WTC11 (cell line): ENCODE measurements at regions not wholly inside any gene's neighbourhood (a gene's known extent, or its start where the extent isn't known, plus 50 kb on each side); places are given as distances from the start of the nearest gene placed in this dataset.

Source experiments
- ATAC-seq: fragments of 200-7000 bp; cut with Tn5 transposase; 2 replicates; pipeline ENCODE4 v1.10.0; 2021; ENCODE audit warnings: mild to moderate bottlenecking, moderate library complexity
- CTCF ChIA-PET: fragments of 300-600 bp; sonication (Branson Sonifier 250); formaldehyde crosslinking; loops from one replicate; lab custom pipeline; 2021; ENCODE audit warnings: antibody characterized with exemption; lab: Charles Lee
- POLR2A ChIA-PET: fragments of 350-600 bp; sonication (Branson Sonifier 250); formaldehyde crosslinking; loops from one replicate; lab custom pipeline; 2021; ENCODE audit warnings: antibody characterized with exemption; lab: Charles Lee
- DNase-seq: peaks from one replicate; pipeline ENCODE4 v3.0.0; 2021; ENCODE audit warnings: low spot score
- H3K27ac Mint-ChIP-seq: 2 replicates; pipeline ENCODE4 v1.8.0; 2021; ENCODE audit warnings: mixed read lengths
- H3K27me3 Mint-ChIP-seq: 2 replicates; pipeline ENCODE4 v1.8.0; 2021; ENCODE audit warnings: low read depth, mild to moderate bottlenecking, moderate library complexity, mixed read lengths
- H3K36me3 Mint-ChIP-seq: 2 replicates; pipeline ENCODE4 v1.8.0; 2021; ENCODE audit warnings: mixed read lengths
- H3K4me1 Mint-ChIP-seq: 2 replicates; pipeline ENCODE4 v1.8.0; 2022; ENCODE audit warnings: mixed read lengths
- H3K4me3 Mint-ChIP-seq: 2 replicates; pipeline ENCODE4 v1.8.0; 2021; ENCODE audit warnings: mild to moderate bottlenecking, moderate library complexity, mixed read lengths
- H3K9me3 Mint-ChIP-seq: 2 replicates; pipeline ENCODE4 v1.8.0; 2021; ENCODE audit warnings: mixed read lengths
- ARID4B ChIP-seq: sonication (generic); formaldehyde crosslinking; IDR thresholded peaks from 2 replicates; pipeline ENCODE4 v1.8.0; 2023; ENCODE audit warnings: missing genetic modification reagents, mild to moderate bottlenecking, borderline replicate concordance
- CTCF ChIP-seq: fragments of 200-600 bp; IDR thresholded peaks from 2 replicates; pipeline ENCODE4 v1.8.0; 2022; ENCODE audit warnings: antibody characterized with exemption
- EMX1 ChIP-seq: fragments of 250-450 bp; sonication (Bioruptor Pico); IDR thresholded peaks from 2 replicates; pipeline ENCODE4 v1.8.0; 2021; ENCODE audit warnings: mild to moderate bottlenecking
- FOXP1 ChIP-seq: sonication (generic); formaldehyde crosslinking; IDR thresholded peaks from 2 replicates; pipeline ENCODE4 v1.8.0; 2022; ENCODE audit warnings: missing genetic modification reagents, mild to moderate bottlenecking, moderate library complexity, borderline replicate concordance
- GABPB1 ChIP-seq: sonication (generic); formaldehyde crosslinking; IDR thresholded peaks from 2 replicates; pipeline ENCODE4 v1.8.1; 2023; ENCODE audit warnings: mild to moderate bottlenecking, missing genetic modification reagents
- IRF1 ChIP-seq: sonication (generic); formaldehyde crosslinking; IDR thresholded peaks from 2 replicates; pipeline ENCODE4 v1.8.0; 2023; ENCODE audit warnings: missing genetic modification reagents
- TF ChIP-seq, protein P1 (sequence below): fragments of 250-450 bp; sonication (Bioruptor Pico); IDR thresholded peaks from 2 replicates; pipeline ENCODE4 v1.8.0; 2021; ENCODE audit warnings: mild to moderate bottlenecking
- TF ChIP-seq, protein P2 (sequence below): sonication (generic); formaldehyde crosslinking; IDR thresholded peaks from 2 replicates; pipeline ENCODE4 v1.8.0; 2023; ENCODE audit warnings: mild to moderate bottlenecking, missing genetic modification reagents
- TF ChIP-seq, protein P3 (sequence below): sonication (generic); formaldehyde crosslinking; conservative IDR thresholded peaks from 2 replicates; pipeline ENCODE4 v1.8.1; 2023; ENCODE audit warnings: mild to moderate bottlenecking, low read depth, missing genetic modification reagents, moderate library complexity
- TF ChIP-seq, protein P4 (sequence below): sonication (generic); formaldehyde crosslinking; IDR thresholded peaks from 2 replicates; pipeline ENCODE4 v1.8.0; 2022; ENCODE audit warnings: missing genetic modification reagents

GRCh38 chrX:117838581-117839331 lies 277.9 kb downstream of the KLHL13 start:
- ChIA-PET POLR2A (no interaction called here), CTCF (no interaction called here)
- no peak for DNase-seq
- ATAC-seq = no peak
- Mint-ChIP-seq H3K4me1 (no peaks in the 10 kb centered on the region), H3K4me3 (no peak overlapping the region), H3K27me3 (peaks cover under 1% of the 10 kb centered on the region; the same call in 1 of the 2 replicates), H3K27ac (no peak overlapping the region), H3K36me3 (peaks cover 4% of the 10 kb centered on the region), H3K9me3 (peaks cover 11% of the 10 kb centered on the region)
- no peak for TF ChIP-seq CTCF
- TF ChIP-seq, protein P1, sequence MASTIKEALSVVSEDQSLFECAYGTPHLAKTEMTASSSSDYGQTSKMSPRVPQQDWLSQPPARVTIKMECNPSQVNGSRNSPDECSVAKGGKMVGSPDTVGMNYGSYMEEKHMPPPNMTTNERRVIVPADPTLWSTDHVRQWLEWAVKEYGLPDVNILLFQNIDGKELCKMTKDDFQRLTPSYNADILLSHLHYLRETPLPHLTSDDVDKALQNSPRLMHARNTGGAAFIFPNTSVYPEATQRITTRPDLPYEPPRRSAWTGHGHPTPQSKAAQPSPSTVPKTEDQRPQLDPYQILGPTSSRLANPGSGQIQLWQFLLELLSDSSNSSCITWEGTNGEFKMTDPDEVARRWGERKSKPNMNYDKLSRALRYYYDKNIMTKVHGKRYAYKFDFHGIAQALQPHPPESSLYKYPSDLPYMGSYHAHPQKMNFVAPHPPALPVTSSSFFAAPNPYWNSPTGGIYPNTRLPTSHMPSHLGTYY (CRISPR knock-in tag) = no peak
- TF ChIP-seq GABPB1 (CRISPR knock-in tag) = no peak
- no peak for TF ChIP-seq FOXP1 (CRISPR knock-in tag)
- TF ChIP-seq, protein P2, sequence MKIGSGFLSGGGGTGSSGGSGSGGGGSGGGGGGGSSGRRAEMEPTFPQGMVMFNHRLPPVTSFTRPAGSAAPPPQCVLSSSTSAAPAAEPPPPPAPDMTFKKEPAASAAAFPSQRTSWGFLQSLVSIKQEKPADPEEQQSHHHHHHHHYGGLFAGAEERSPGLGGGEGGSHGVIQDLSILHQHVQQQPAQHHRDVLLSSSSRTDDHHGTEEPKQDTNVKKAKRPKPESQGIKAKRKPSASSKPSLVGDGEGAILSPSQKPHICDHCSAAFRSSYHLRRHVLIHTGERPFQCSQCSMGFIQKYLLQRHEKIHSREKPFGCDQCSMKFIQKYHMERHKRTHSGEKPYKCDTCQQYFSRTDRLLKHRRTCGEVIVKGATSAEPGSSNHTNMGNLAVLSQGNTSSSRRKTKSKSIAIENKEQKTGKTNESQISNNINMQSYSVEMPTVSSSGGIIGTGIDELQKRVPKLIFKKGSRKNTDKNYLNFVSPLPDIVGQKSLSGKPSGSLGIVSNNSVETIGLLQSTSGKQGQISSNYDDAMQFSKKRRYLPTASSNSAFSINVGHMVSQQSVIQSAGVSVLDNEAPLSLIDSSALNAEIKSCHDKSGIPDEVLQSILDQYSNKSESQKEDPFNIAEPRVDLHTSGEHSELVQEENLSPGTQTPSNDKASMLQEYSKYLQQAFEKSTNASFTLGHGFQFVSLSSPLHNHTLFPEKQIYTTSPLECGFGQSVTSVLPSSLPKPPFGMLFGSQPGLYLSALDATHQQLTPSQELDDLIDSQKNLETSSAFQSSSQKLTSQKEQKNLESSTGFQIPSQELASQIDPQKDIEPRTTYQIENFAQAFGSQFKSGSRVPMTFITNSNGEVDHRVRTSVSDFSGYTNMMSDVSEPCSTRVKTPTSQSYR (CRISPR knock-in tag) = no peak
- TF ChIP-seq, protein P3, sequence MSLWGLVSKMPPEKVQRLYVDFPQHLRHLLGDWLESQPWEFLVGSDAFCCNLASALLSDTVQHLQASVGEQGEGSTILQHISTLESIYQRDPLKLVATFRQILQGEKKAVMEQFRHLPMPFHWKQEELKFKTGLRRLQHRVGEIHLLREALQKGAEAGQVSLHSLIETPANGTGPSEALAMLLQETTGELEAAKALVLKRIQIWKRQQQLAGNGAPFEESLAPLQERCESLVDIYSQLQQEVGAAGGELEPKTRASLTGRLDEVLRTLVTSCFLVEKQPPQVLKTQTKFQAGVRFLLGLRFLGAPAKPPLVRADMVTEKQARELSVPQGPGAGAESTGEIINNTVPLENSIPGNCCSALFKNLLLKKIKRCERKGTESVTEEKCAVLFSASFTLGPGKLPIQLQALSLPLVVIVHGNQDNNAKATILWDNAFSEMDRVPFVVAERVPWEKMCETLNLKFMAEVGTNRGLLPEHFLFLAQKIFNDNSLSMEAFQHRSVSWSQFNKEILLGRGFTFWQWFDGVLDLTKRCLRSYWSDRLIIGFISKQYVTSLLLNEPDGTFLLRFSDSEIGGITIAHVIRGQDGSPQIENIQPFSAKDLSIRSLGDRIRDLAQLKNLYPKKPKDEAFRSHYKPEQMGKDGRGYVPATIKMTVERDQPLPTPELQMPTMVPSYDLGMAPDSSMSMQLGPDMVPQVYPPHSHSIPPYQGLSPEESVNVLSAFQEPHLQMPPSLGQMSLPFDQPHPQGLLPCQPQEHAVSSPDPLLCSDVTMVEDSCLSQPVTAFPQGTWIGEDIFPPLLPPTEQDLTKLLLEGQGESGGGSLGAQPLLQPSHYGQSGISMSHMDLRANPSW (CRISPR knock-in tag) = no peak
- TF ChIP-seq IRF1 = no peak
- TF ChIP-seq ARID4B (CRISPR knock-in tag) = no peak
- TF ChIP-seq, protein P4, sequence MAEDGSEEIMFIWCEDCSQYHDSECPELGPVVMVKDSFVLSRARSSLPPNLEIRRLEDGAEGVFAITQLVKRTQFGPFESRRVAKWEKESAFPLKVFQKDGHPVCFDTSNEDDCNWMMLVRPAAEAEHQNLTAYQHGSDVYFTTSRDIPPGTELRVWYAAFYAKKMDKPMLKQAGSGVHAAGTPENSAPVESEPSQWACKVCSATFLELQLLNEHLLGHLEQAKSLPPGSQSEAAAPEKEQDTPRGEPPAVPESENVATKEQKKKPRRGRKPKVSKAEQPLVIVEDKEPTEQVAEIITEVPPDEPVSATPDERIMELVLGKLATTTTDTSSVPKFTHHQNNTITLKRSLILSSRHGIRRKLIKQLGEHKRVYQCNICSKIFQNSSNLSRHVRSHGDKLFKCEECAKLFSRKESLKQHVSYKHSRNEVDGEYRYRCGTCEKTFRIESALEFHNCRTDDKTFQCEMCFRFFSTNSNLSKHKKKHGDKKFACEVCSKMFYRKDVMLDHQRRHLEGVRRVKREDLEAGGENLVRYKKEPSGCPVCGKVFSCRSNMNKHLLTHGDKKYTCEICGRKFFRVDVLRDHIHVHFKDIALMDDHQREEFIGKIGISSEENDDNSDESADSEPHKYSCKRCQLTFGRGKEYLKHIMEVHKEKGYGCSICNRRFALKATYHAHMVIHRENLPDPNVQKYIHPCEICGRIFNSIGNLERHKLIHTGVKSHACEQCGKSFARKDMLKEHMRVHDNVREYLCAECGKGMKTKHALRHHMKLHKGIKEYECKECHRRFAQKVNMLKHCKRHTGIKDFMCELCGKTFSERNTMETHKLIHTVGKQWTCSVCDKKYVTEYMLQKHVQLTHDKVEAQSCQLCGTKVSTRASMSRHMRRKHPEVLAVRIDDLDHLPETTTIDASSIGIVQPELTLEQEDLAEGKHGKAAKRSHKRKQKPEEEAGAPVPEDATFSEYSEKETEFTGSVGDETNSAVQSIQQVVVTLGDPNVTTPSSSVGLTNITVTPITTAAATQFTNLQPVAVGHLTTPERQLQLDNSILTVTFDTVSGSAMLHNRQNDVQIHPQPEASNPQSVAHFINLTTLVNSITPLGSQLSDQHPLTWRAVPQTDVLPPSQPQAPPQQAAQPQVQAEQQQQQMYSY (CRISPR knock-in tag) = no peak
- TF ChIP-seq EMX1 (CRISPR knock-in tag) = no peak
- TF ChIP-seq, all 79 proteins: peak for 0
